Central memory CD4-positive, alpha-beta T cell (primary cell): ENCODE measurements at regions not wholly inside any gene's neighbourhood (a gene's known extent, or its start where the extent isn't known, plus 50 kb on each side); places are given as distances from the start of the nearest gene placed in this dataset.
"Not testable (repeated sequence)": the region's sequence is repeated elsewhere in the genome, so short reads cannot be mapped to it uniquely, and the experiment has no call there.

Source experiments
- DNase-seq: peaks from one replicate; pipeline ENCODE4 v3.0.0; 2022

GRCh38 chr18:34942276-34942675 is 98.9 kb upstream of the MAPRE2 start:
- no peak for DNase-seq

- DNase-seq, result no peak
Observed at GRCh38 chr18:34942975-34943374, 98.2 kb upstream of the MAPRE2 start.

GRCh38 chr18:34943587-34943986 is 97.6 kb upstream of the MAPRE2 start:
- no peak for DNase-seq

- no peak for DNase-seq
Observed at GRCh38 chr18:34947711-34948125, 93.5 kb upstream of the MAPRE2 start.

GRCh38 chr18:34951625-34952379 is 89.4 kb upstream of the MAPRE2 start:
- DNase-seq, result no peak

- no peak for DNase-seq
Observed at GRCh38 chr18:34953212-34953611, 88.0 kb upstream of the MAPRE2 start.

- not testable (repeated sequence) for DNase-seq
Observed at GRCh38 chr18:34955494-34955893, 85.7 kb upstream of the MAPRE2 start.

- DNase-seq, result no peak
Observed at GRCh38 chr18:34956663-34957062, 84.5 kb upstream of the MAPRE2 start.

- DNase-seq, result no peak
Observed at GRCh38 chr18:34957119-34957863, 83.9 kb upstream of the MAPRE2 start.

GRCh38 chr18:34957864-34958259 is 83.4 kb upstream of the MAPRE2 start:
- no peak for DNase-seq

GRCh38 chr18:34959211-34959829 is 81.9 kb upstream of the MAPRE2 start:
- no peak for DNase-seq

- DNase-seq, result no peak
Observed at GRCh38 chr18:34959989-34960388, 81.2 kb upstream of the MAPRE2 start.

GRCh38 chr18:34965108-34965507 is 76.1 kb upstream of the MAPRE2 start:
- DNase-seq, result no peak

GRCh38 chr18:34965566-34965965 is 75.6 kb upstream of the MAPRE2 start:
- DNase-seq, result no peak

GRCh38 chr18:34970106-34970505 is 71.1 kb upstream of the MAPRE2 start:
- DNase-seq, result no peak

- no peak for DNase-seq
Observed at GRCh38 chr18:34971313-34971712, 69.9 kb upstream of the MAPRE2 start.

- no peak for DNase-seq
Observed at GRCh38 chr18:34972765-34973414, 68.3 kb upstream of the MAPRE2 start.

GRCh38 chr18:34976123-34976522 is 65.1 kb upstream of the MAPRE2 start:
- no peak for DNase-seq

- no peak for DNase-seq
Observed at GRCh38 chr18:34976534-34976898, 64.7 kb upstream of the MAPRE2 start.

- peak; percentile 64 for DNase-seq
Observed at GRCh38 chr18:34976899-34977837, 64.0 kb upstream of the MAPRE2 start.

GRCh38 chr18:34977838-34978532 is 63.2 kb upstream of the MAPRE2 start:
- DNase-seq, result peak; percentile 22

GRCh38 chr18:34978533-34978893 is 62.7 kb upstream of the MAPRE2 start:
- DNase-seq, result peak; percentile 0
